ENCODE measurements at regions not wholly inside any gene's neighbourhood (a gene's known extent, or its start where the extent isn't known, plus 50 kb on each side); places are given as distances from the start of the nearest gene placed in this dataset.

DNA sequence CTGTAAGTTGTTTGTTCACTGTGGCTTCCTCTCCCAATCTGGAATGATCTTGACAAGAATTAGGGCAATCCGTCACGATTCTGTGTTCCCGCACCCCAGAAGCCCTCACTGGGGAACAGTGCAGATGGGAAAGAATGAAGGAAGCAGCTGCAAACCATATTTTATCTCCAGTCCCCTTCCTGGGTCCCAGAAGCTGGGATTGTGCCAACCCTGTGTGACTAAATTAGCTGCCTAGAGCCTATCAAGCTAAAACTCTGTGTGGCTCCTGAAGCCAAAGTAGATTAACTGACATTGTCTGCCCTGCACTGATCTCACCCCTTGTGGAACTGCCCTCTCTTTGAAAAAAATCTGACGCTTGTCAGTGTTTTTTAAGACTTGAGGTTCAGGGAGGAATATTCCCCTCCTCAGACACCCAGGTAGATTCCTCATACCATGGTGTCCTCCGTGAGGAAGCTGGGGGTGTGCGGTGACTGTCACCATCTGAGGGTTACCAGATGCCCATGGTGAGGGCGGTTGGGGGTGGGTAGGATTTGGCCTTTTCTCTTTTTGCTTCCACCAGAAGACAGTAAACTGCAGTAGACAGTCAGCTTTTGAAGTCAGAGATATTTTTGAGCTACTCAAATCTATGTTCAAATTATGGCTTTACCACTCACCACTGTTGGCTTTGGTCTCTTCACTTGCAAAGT, 358.3 kb upstream of the TPM1 start:
- TF ChIP-seq, protein P1, sequence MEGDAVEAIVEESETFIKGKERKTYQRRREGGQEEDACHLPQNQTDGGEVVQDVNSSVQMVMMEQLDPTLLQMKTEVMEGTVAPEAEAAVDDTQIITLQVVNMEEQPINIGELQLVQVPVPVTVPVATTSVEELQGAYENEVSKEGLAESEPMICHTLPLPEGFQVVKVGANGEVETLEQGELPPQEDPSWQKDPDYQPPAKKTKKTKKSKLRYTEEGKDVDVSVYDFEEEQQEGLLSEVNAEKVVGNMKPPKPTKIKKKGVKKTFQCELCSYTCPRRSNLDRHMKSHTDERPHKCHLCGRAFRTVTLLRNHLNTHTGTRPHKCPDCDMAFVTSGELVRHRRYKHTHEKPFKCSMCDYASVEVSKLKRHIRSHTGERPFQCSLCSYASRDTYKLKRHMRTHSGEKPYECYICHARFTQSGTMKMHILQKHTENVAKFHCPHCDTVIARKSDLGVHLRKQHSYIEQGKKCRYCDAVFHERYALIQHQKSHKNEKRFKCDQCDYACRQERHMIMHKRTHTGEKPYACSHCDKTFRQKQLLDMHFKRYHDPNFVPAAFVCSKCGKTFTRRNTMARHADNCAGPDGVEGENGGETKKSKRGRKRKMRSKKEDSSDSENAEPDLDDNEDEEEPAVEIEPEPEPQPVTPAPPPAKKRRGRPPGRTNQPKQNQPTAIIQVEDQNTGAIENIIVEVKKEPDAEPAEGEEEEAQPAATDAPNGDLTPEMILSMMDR (IDR thresholded peaks at IDR 0.05): no peak
- no peak for TF ChIP-seq POLR2A (IDR thresholded peaks at IDR 0.05)
